Caco-2 (cell line): ENCODE measurements at regions not wholly inside any gene's neighbourhood (a gene's known extent, or its start where the extent isn't known, plus 50 kb on each side); places are given as distances from the start of the nearest gene placed in this dataset.

Source experiments
- BruUV-seq: library from RNA; stranded (reverse); fragments of 400-500 nt; replicated peaks from 2 replicates; lab custom pipeline; 2021; lab: Mats Ljungman, UMichigan
- CTCF ChIA-PET: fragments of 300-600 bp; sonication (Branson Sonifier 250); formaldehyde crosslinking; loops from one replicate; lab custom pipeline; 2022; ENCODE audit warnings: antibody characterized with exemption; lab: Charles Lee
- POLR2A ChIA-PET: fragments of 300-600 bp; sonication (Branson Sonifier 250); formaldehyde crosslinking; loops from one replicate; lab custom pipeline; 2022; ENCODE audit warnings: antibody characterized with exemption; lab: Charles Lee
- DNase-seq, 2 experiments: peaks; one replicate each; pipeline versions ENCODE4 v3.0.0 to v3.0.0-alpha.2; 2020 to 2022
- H3K27me3 ChIP-seq: replicated peaks from 2 replicates; pipeline ENCODE4 v1.6.0; 2011; ENCODE audit warnings: low read length; ENCODE audit not compliant: control insufficient read depth, insufficient read depth
- H3K36me3 ChIP-seq: 2 replicates; pipeline ENCODE4 v1.5.1; 2011; ENCODE audit warnings: low read length; ENCODE audit not compliant: control insufficient read depth, insufficient read depth
- H3K4me1 ChIP-seq: fragments of 250-450 bp; sonication (Bioruptor Pico); 2 replicates; pipeline ENCODE4 v1.5.1; 2020; ENCODE audit warnings: mild to moderate bottlenecking
- H3K4me3 ChIP-seq: 2 replicates; pipeline ENCODE4 v1.5.1; 2011; ENCODE audit warnings: low read depth, mild to moderate bottlenecking, control low read depth, low read length
- H3K9me3 ChIP-seq: fragments of 250-450 bp; sonication (Bioruptor Pico); 2 replicates; pipeline ENCODE4 v1.5.1; 2020; ENCODE audit warnings: mild to moderate bottlenecking, moderate library complexity
- H3K27ac Mint-ChIP-seq: one replicate; pipeline ENCODE4 v1.8.0; 2022; ENCODE audit warnings: mixed read lengths; ENCODE audit not compliant: unreplicated experiment
- H3K27me3 Mint-ChIP-seq: one replicate; pipeline ENCODE4 v1.8.0; 2022; ENCODE audit warnings: mixed read lengths; ENCODE audit not compliant: insufficient read depth, unreplicated experiment
- H3K36me3 Mint-ChIP-seq: one replicate; pipeline ENCODE4 v1.8.0; 2022; ENCODE audit warnings: mild to moderate bottlenecking, mixed read lengths; ENCODE audit not compliant: insufficient read depth, unreplicated experiment
- H3K4me1 Mint-ChIP-seq: one replicate; pipeline ENCODE4 v1.8.0; 2022; ENCODE audit warnings: low read depth, mixed read lengths; ENCODE audit not compliant: unreplicated experiment
- H3K4me3 Mint-ChIP-seq: one replicate; pipeline ENCODE4 v1.8.0; 2022; ENCODE audit warnings: mild to moderate bottlenecking, moderate library complexity, mixed read lengths; ENCODE audit not compliant: unreplicated experiment
- H3K9me3 Mint-ChIP-seq: one replicate; pipeline ENCODE4 v1.8.0; 2022; ENCODE audit warnings: mixed read lengths; ENCODE audit not compliant: unreplicated experiment
- CTCF ChIP-seq, 2 experiments: fragments of 200-600 bp in 1 of 2; IDR thresholded peaks; 1 replicate in 1 of 2; 2 replicates in 1 of 2; pipeline versions ENCODE4 v1.5.1 to v1.8.0; 2011 to 2022; ENCODE audit warnings: antibody characterized with exemption in 1 of 2, control low read depth in 1 of 2, inconsistent platforms in 1 of 2, low read depth in 1 of 2, low read length in 1 of 2, mild to moderate bottlenecking in 1 of 2, moderate library complexity in 1 of 2; ENCODE audit not compliant: insufficient read depth in 1 of 2, severe bottlenecking in 1 of 2, unreplicated experiment in 1 of 2
- intact Hi-C: fragments of 100-400 bp; cut with micrococcal nuclease; formaldehyde crosslinking; loops from one replicate; pipeline ENCODE4 v1.10.0; 2022; ENCODE audit not compliant: unreplicated experiment

GRCh38 chr7:10863476-10863875 is 110.2 kb upstream of the PHF14 start:
- intact Hi-C loops, result no loop called here
- Mint-ChIP-seq H3K27me3 (peaks cover 14% of the 10 kb centered on the region), H3K4me3 (no peak overlapping the region), H3K9me3 (no peaks in the 10 kb centered on the region), H3K4me1 (peaks cover 7% of the 10 kb centered on the region), H3K36me3 (no peaks in the 10 kb centered on the region), H3K27ac (no peak overlapping the region)
- no peaks in the 10 kb centered on the region for H3K36me3 ChIP-seq
- POLR2A ChIA-PET, result no interaction called here
- no peaks in the 10 kb centered on the region for H3K9me3 ChIP-seq
- BruUV-seq, result no TSS peak
- no peak for TF ChIP-seq CTCF (IDR thresholded peaks at IDR 0.05; ENCODE audit: insufficient read depth in 1 of 2, low read depth in 1 of 2, low read length in 1 of 2, severe bottlenecking in 1 of 2, unreplicated experiment in 1 of 2)
- CTCF ChIA-PET, result no interaction called here
- no peak overlapping the region for H3K4me3 ChIP-seq
- no peaks in the 10 kb centered on the region for H3K27me3 ChIP-seq
- DNase-seq, result no peak
- no peaks in the 10 kb centered on the region for H3K4me1 ChIP-seq

GRCh38 chr7:10874666-10875065 is 99.0 kb upstream of the PHF14 start:
- CTCF ChIA-PET, result no interaction called here
- H3K36me3 Mint-ChIP-seq, result no peaks in the 10 kb centered on the region

GRCh38 chr7:10875080-10875479 is 98.6 kb upstream of the PHF14 start:
- H3K36me3 ChIP-seq, result no peaks in the 10 kb centered on the region
- no peaks in the 10 kb centered on the region for H3K36me3 Mint-ChIP-seq
- peaks cover 4% of the 10 kb centered on the region for H3K27me3 Mint-ChIP-seq
- no TSS peak for BruUV-seq
- ChIA-PET CTCF (no interaction called here), POLR2A (no interaction called here)
- TF ChIP-seq CTCF (IDR thresholded peaks at IDR 0.05; ENCODE audit: insufficient read depth in 1 of 2, low read depth in 1 of 2, low read length in 1 of 2, severe bottlenecking in 1 of 2, unreplicated experiment in 1 of 2), result no peak
- H3K9me3 Mint-ChIP-seq, result peaks cover 10% of the 10 kb centered on the region
- no peak overlapping the region for H3K27ac Mint-ChIP-seq
- H3K9me3 ChIP-seq, result no peaks in the 10 kb centered on the region
- H3K4me1 ChIP-seq, result no peaks in the 10 kb centered on the region
- H3K4me3 Mint-ChIP-seq, result no peak overlapping the region
- H3K4me3 ChIP-seq, result no peak overlapping the region
- intact Hi-C loops, result no loop called here
- H3K4me1 Mint-ChIP-seq, result peaks cover 7% of the 10 kb centered on the region
- H3K27me3 ChIP-seq, result no peaks in the 10 kb centered on the region
- no peak for DNase-seq

More at GRCh38 chr7:10874666-10875065, 99.0 kb upstream of the PHF14 start:
- no peak for TF ChIP-seq CTCF (IDR thresholded peaks at IDR 0.05; ENCODE audit: insufficient read depth in 1 of 2, low read depth in 1 of 2, low read length in 1 of 2, severe bottlenecking in 1 of 2, unreplicated experiment in 1 of 2)
- POLR2A ChIA-PET, result no interaction called here
- peaks cover 4% of the 10 kb centered on the region for H3K27me3 Mint-ChIP-seq
- Histone ChIP-seq H3K4me3 (no peak overlapping the region), H3K27me3 (no peaks in the 10 kb centered on the region), H3K36me3 (no peaks in the 10 kb centered on the region), H3K4me1 (no peaks in the 10 kb centered on the region), H3K9me3 (no peaks in the 10 kb centered on the region)
- H3K4me1 Mint-ChIP-seq, result peaks cover 7% of the 10 kb centered on the region
- no peak overlapping the region for H3K4me3 Mint-ChIP-seq
- intact Hi-C loops, result no loop called here
- BruUV-seq, result no TSS peak
- H3K27ac Mint-ChIP-seq, result no peak overlapping the region
- peaks cover 10% of the 10 kb centered on the region for H3K9me3 Mint-ChIP-seq
- DNase-seq, result no peak
